ENCODE measurements at regions not wholly inside any gene's neighbourhood (a gene's known extent, or its start where the extent isn't known, plus 50 kb on each side); places are given as distances from the start of the nearest gene placed in this dataset.

DNA sequence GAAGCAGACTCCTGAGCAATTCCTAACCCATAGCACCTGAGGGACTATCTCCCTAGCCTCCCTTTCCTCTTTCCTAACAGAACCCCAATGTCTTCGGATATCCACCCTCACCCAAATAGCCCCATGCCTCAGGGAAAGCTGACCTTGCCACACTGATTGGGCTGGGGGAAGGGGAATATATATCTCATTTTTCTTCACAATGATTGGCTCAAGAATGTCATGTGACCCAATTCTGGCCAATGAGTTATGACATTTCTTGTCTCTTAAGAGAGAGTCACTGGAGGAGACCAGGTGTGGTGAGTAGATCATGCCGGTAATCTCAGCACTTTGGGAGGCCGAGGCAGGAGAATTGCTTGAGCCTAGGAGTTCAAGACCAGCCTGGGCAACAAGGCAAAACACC lies 71.9 kb upstream of the NLK start:
- H2AFZ ChIP-seq (ENCODE audit: low read length): no peak overlapping the region
- no peak overlapping the region for H3K27ac ChIP-seq (ENCODE audit: insufficient read length, low read depth, low read length)
- H3K14ac ChIP-seq (ENCODE audit: insufficient read depth, low read length): no peak overlapping the region
- H3K27ac Mint-ChIP-seq: no peak overlapping the region
- no peaks in the 10 kb centered on the region for H3K79me1 ChIP-seq (ENCODE audit: insufficient read depth, low read depth, low read length, poor library complexity, severe bottlenecking)
- H3K9me3 Mint-ChIP-seq: no peaks in the 10 kb centered on the region
- H3K4me1 ChIP-seq (ENCODE audit: insufficient read depth, low read length): no peaks in the 10 kb centered on the region
- no peaks in the 10 kb centered on the region for H3K79me2 ChIP-seq (ENCODE audit: insufficient read depth, low read length)
- no peaks in the 10 kb centered on the region for H4K20me1 ChIP-seq (ENCODE audit: control insufficient read depth, insufficient read depth, insufficient read length)
- H3K36me3 Mint-ChIP-seq (ENCODE audit: insufficient read depth in 1 of 3, low read depth in 3 of 3): no peaks in the 10 kb centered on the region
- no peak overlapping the region for H3K56ac ChIP-seq (ENCODE audit: insufficient read length, low read depth, low read length)
- no CpG with 5 or more reads among the region's 3 CpGs for WGBS (ENCODE audit: extremely low coverage, insufficient read length, low lambda C conversion rate)
- DNase-seq: no peak
- no peak overlapping the region for H2AK5ac ChIP-seq (ENCODE audit: insufficient read length, low read length)
- no peak overlapping the region for H2BK12ac ChIP-seq (ENCODE audit: insufficient read length, low read depth, low read length)
- no peak overlapping the region for H3K4me3 Mint-ChIP-seq
- H4K91ac ChIP-seq (ENCODE audit: insufficient read length, low read depth, low read length): no peak overlapping the region
- no peak overlapping the region for H3T11ph ChIP-seq (ENCODE audit: low read length)
- H3K9me3 ChIP-seq (ENCODE audit: control insufficient read depth, low read depth, low read length): no peaks in the 10 kb centered on the region
- no peak overlapping the region for H3K9ac ChIP-seq (ENCODE audit: extremely low read depth, insufficient read length, low read length)
- peaks cover under 1% of the 10 kb centered on the region for H3K27me3 Mint-ChIP-seq (ENCODE audit: low read depth)
- no peak overlapping the region for H3K18ac ChIP-seq (ENCODE audit: insufficient read length, low read depth, low read length)
- H3K4ac ChIP-seq (ENCODE audit: low read depth, low read length): no peak overlapping the region
- peaks cover 10 to 14% of the 10 kb centered on the region in 2 experiments; a peak in 3 of 4 replicates for H3K4me1 Mint-ChIP-seq
- H4K5ac ChIP-seq (ENCODE audit: insufficient read length, low read depth, low read length): no peak overlapping the region
- H2BK15ac ChIP-seq (ENCODE audit: low read depth, low read length): no peak overlapping the region
- TF ChIP-seq, protein P1, sequence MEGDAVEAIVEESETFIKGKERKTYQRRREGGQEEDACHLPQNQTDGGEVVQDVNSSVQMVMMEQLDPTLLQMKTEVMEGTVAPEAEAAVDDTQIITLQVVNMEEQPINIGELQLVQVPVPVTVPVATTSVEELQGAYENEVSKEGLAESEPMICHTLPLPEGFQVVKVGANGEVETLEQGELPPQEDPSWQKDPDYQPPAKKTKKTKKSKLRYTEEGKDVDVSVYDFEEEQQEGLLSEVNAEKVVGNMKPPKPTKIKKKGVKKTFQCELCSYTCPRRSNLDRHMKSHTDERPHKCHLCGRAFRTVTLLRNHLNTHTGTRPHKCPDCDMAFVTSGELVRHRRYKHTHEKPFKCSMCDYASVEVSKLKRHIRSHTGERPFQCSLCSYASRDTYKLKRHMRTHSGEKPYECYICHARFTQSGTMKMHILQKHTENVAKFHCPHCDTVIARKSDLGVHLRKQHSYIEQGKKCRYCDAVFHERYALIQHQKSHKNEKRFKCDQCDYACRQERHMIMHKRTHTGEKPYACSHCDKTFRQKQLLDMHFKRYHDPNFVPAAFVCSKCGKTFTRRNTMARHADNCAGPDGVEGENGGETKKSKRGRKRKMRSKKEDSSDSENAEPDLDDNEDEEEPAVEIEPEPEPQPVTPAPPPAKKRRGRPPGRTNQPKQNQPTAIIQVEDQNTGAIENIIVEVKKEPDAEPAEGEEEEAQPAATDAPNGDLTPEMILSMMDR (conservative IDR thresholded peaks at IDR 0.05): no peak
- no peaks in the 10 kb centered on the region for H3K23me2 ChIP-seq (ENCODE audit: insufficient read length, low read depth, low read length, poor library complexity, severe bottlenecking)
- no peak overlapping the region for H2BK5ac ChIP-seq (ENCODE audit: insufficient read length, low read length)
- H4K8ac ChIP-seq (replicated peaks; ENCODE audit: insufficient read length, low read depth, low read length): no peak overlapping the region
- no peak overlapping the region for H2BK20ac ChIP-seq (ENCODE audit: low read depth, low read length, poor library complexity, severe bottlenecking)
- H3K4me2 ChIP-seq (ENCODE audit: insufficient read depth, insufficient read length, low read length): no peak overlapping the region
- H3K23ac ChIP-seq (ENCODE audit: insufficient read length, low read depth, low read length): no peak overlapping the region
- H3K27me3 ChIP-seq (ENCODE audit: insufficient read depth, low read length): no peaks in the 10 kb centered on the region
- H2BK120ac ChIP-seq (ENCODE audit: low read depth, low read length, poor library complexity, severe bottlenecking): no peak overlapping the region

Data from H9 (cell line).